IMR-90 (cell line): ENCODE measurements at regions not wholly inside any gene's neighbourhood (a gene's known extent, or its start where the extent isn't known, plus 50 kb on each side); places are given as distances from the start of the nearest gene placed in this dataset.

ENCODE experiments used
- ATAC-seq: fragments of 200-7000 bp; cut with Tn5 transposase; 2 replicates; pipeline ENCODE4 v1.9.1; 2020; ENCODE audit warnings: low read depth, mild to moderate bottlenecking, moderate library complexity
- BruUV-seq: library from RNA; stranded (reverse); fragments of 400-500 nt; replicated peaks from 2 replicates; lab custom pipeline; 2021; lab: Mats Ljungman, UMichigan
- CTCF ChIA-PET: fragments of 300-600 bp; formaldehyde crosslinking; extraction: SDS; loops from one replicate; lab custom pipeline; 2021; ENCODE audit warnings: antibody characterized with exemption; lab: Yijun Ruan, JAX
- POLR2A ChIA-PET: fragments of 300-600 bp; sonication (Branson Sonifier 250); formaldehyde crosslinking; loops from one replicate; lab custom pipeline; 2022; ENCODE audit warnings: antibody characterized with exemption; ENCODE audit not compliant: unreplicated experiment; lab: Charles Lee
- DNase-seq: peaks from one replicate; pipeline ENCODE4 v3.0.0; 2013
- H2AFZ ChIP-seq: replicated peaks from 2 replicates; pipeline ENCODE3; 2013; ENCODE audit warnings: low read length, mild to moderate bottlenecking; ENCODE audit not compliant: poor library complexity
- H2AK5ac ChIP-seq: 2 replicates; pipeline ENCODE4 v1.6.1; 2013; ENCODE audit warnings: low read depth, low read length, inconsistent platforms
- H2AK9ac ChIP-seq: replicated peaks from 2 replicates; pipeline ENCODE3; 2013; ENCODE audit warnings: mild to moderate bottlenecking, low read depth, low read length, moderate library complexity; ENCODE audit not compliant: poor library complexity
- H2BK120ac ChIP-seq: 2 replicates; pipeline ENCODE4 v1.6.1; 2013; ENCODE audit warnings: low read depth, low read length, inconsistent platforms
- H2BK15ac ChIP-seq: 3 replicates; pipeline ENCODE4 v1.6.1; 2013; ENCODE audit warnings: low read depth, low read length, inconsistent platforms
- H2BK20ac ChIP-seq: 2 replicates; pipeline ENCODE4 v1.6.1; 2013; ENCODE audit warnings: low read depth, mild to moderate bottlenecking, inconsistent platforms, low read length, moderate library complexity
- H2BK5ac ChIP-seq: 2 replicates; pipeline ENCODE4 v1.6.1; 2013; ENCODE audit warnings: mild to moderate bottlenecking, low read depth, low read length, inconsistent platforms; ENCODE audit not compliant: poor library complexity, severe bottlenecking
- H3K14ac ChIP-seq: replicated peaks from 2 replicates; pipeline ENCODE4 v1.6.1; 2013; ENCODE audit warnings: low read depth, low read length, inconsistent platforms
- H3K18ac ChIP-seq: 2 replicates; pipeline ENCODE4 v1.6.1; 2013; ENCODE audit warnings: low read depth, low read length, control low read depth
- H3K23ac ChIP-seq: 2 replicates; pipeline ENCODE4 v1.6.1; 2013; ENCODE audit warnings: low read depth, low read length, inconsistent platforms
- H3K27ac ChIP-seq: 2 replicates; pipeline ENCODE4 v1.5.1; 2013; ENCODE audit warnings: mild to moderate bottlenecking, control low read depth, low read length; ENCODE audit not compliant: insufficient read depth
- H3K27me3 ChIP-seq: 2 replicates; pipeline ENCODE4 v1.6.1; 2013; ENCODE audit warnings: low read length; ENCODE audit not compliant: control insufficient read depth, insufficient read depth
- H3K36me3 ChIP-seq: 2 replicates; pipeline ENCODE4 v1.6.1; 2013; ENCODE audit warnings: low read length, mixed read lengths; ENCODE audit not compliant: control insufficient read depth, insufficient read depth
- H3K4ac ChIP-seq: 2 replicates; pipeline ENCODE4 v1.6.1; 2013; ENCODE audit warnings: low read depth, low read length, inconsistent platforms
- H3K4me1 ChIP-seq: 2 replicates; pipeline ENCODE4 v1.6.1; 2013; ENCODE audit warnings: low read length, mixed read lengths; ENCODE audit not compliant: control insufficient read depth, insufficient read depth
- H3K4me2 ChIP-seq: 2 replicates; pipeline ENCODE4 v1.6.1; 2013; ENCODE audit warnings: low read depth, mild to moderate bottlenecking, control low read depth, low read length, moderate library complexity
- H3K4me3 ChIP-seq: 2 replicates; pipeline ENCODE4 v1.5.1; 2013; ENCODE audit warnings: low read depth, mild to moderate bottlenecking, control low read depth, low read length, moderate library complexity; ENCODE audit not compliant: insufficient read depth
- H3K56ac ChIP-seq: 2 replicates; pipeline ENCODE4 v1.6.1; 2013; ENCODE audit warnings: low read length, inconsistent platforms; ENCODE audit not compliant: insufficient read depth; ENCODE audit errors: extremely low read depth
- H3K79me1 ChIP-seq, 2 experiments: 2 replicates each; pipeline ENCODE4 v1.6.1; 2013; ENCODE audit warnings: low read length in 2 of 2, inconsistent platforms in 1 of 2, low read depth in 1 of 2
- H3K9ac ChIP-seq: 2 replicates; pipeline ENCODE4 v1.6.1; 2013; ENCODE audit warnings: low read depth, low read length, control low read depth
- H3K9me1 ChIP-seq: 2 replicates; pipeline ENCODE4 v1.6.1; 2013; ENCODE audit warnings: low read length, inconsistent platforms; ENCODE audit not compliant: insufficient read depth
- H3K9me3 ChIP-seq: 2 replicates; pipeline ENCODE4 v1.6.1; 2013; ENCODE audit warnings: low read length; ENCODE audit not compliant: control insufficient read depth, insufficient read depth
- H4K20me1 ChIP-seq: 2 replicates; pipeline ENCODE4 v1.6.1; 2013; ENCODE audit warnings: low read length, inconsistent platforms; ENCODE audit not compliant: insufficient read depth
- H4K5ac ChIP-seq: 2 replicates; pipeline ENCODE4 v1.6.1; 2013; ENCODE audit warnings: mild to moderate bottlenecking, low read depth, low read length, control low read depth
- H4K8ac ChIP-seq, 2 experiments: 2 replicates each; pipeline ENCODE4 v1.6.1; 2013; ENCODE audit warnings: low read depth in 2 of 2, low read length in 2 of 2, control low read depth in 1 of 2, inconsistent platforms in 1 of 2
- H4K91ac ChIP-seq: 2 replicates; pipeline ENCODE4 v1.6.1; 2013; ENCODE audit warnings: low read depth, low read length, inconsistent platforms; ENCODE audit not compliant: insufficient read depth
- BHLHE40 ChIP-seq: fragments of 150-350 bp; IDR thresholded peaks from 2 replicates; pipeline ENCODE4 v1.6.1; 2016; ENCODE audit warnings: mild to moderate bottlenecking, low read depth, low read length
- CEBPB ChIP-seq: IDR thresholded peaks from 2 replicates; pipeline ENCODE4 v1.6.1; 2012; ENCODE audit warnings: low read depth, low read length, improper control_type of control experiment
- CHD1 ChIP-seq: IDR thresholded peaks from 2 replicates; pipeline ENCODE4 v1.6.1; 2012; ENCODE audit warnings: low read depth, low read length, improper control_type of control experiment
- FOS ChIP-seq: fragments of 150-350 bp; IDR thresholded peaks from 2 replicates; pipeline ENCODE4 v1.6.1; 2016; ENCODE audit warnings: low read depth, low read length
- MAFK ChIP-seq: IDR thresholded peaks from 2 replicates; pipeline ENCODE4 v1.6.1; 2012; ENCODE audit warnings: low read depth, low read length, improper control_type of control experiment
- MAZ ChIP-seq: IDR thresholded peaks from 2 replicates; pipeline ENCODE4 v1.6.1; 2012; ENCODE audit warnings: low read depth, mild to moderate bottlenecking, low read length, improper control_type of control experiment, moderate library complexity, borderline replicate concordance
- MXI1 ChIP-seq: IDR thresholded peaks from 2 replicates; pipeline ENCODE4 v1.6.1; 2012; ENCODE audit warnings: low read depth, mild to moderate bottlenecking, low read length, moderate library complexity, borderline replicate concordance
- NFE2L2 ChIP-seq: fragments of 150-350 bp; IDR thresholded peaks from 2 replicates; pipeline ENCODE4 v1.6.1; 2016; ENCODE audit warnings: low read depth, mild to moderate bottlenecking, low read length
- POLR2A ChIP-seq: IDR thresholded peaks from 2 replicates; pipeline ENCODE4 v1.6.1; 2012; ENCODE audit warnings: mild to moderate bottlenecking, low read depth, low read length
- RAD21 ChIP-seq: IDR thresholded peaks from 2 replicates; pipeline ENCODE4 v1.6.1; 2012; ENCODE audit warnings: low read length, improper control_type of control experiment
- RCOR1 ChIP-seq: IDR thresholded peaks from 2 replicates; pipeline ENCODE4 v1.6.1; 2012; ENCODE audit warnings: mild to moderate bottlenecking, low read length, improper control_type of control experiment; ENCODE audit not compliant: insufficient replicate concordance
- RFX5 ChIP-seq: IDR thresholded peaks from 2 replicates; pipeline ENCODE4 v1.8.0; 2012; ENCODE audit warnings: low read depth, mild to moderate bottlenecking, low read length, moderate library complexity
- SMC3 ChIP-seq: fragments of 150-350 bp; IDR thresholded peaks from 2 replicates; pipeline ENCODE4 v1.6.1; 2016; ENCODE audit warnings: low read depth, mild to moderate bottlenecking, antibody characterized with exemption, low read length, moderate library complexity
- WGBS, 2 experiments: methylation state at CpG; one replicate each; pipeline versions ENCODE4 v1.1.5 to v1.1.7; 2013; ENCODE audit warnings: missing lambda C conversion rate in 2 of 2; ENCODE audit not compliant: insufficient read length in 1 of 2; ENCODE audit errors: extremely low coverage in 2 of 2; 5-methylcytosine and 5-hydroxymethylcytosine counted together
- dilution Hi-C: fragments of 300-500 bp; cut with HindIII; formaldehyde crosslinking; loops from one replicate; pipeline ENCODE4 v1.14.3; 2018; ENCODE audit warnings: low sequenced_read_pairs; ENCODE audit not compliant: unreplicated experiment
- in situ Hi-C: fragments of 300-500 bp; cut with MboI; formaldehyde crosslinking; loops from 3 replicates; pipeline ENCODE4 v1.14.3; 2019; ENCODE audit warnings: low sequenced_read_pairs, inconsistent platforms, mixed read lengths
- intact Hi-C: fragments of 100-400 bp; cut with micrococcal nuclease; formaldehyde crosslinking; loops from 2 replicates; pipeline ENCODE4 v1.10.0; 2022
- TF ChIP-seq, protein P1 (sequence below): fragments of 150-350 bp; IDR thresholded peaks from 2 replicates; pipeline ENCODE4 v1.6.1; 2017; ENCODE audit warnings: mild to moderate bottlenecking, antibody characterized with exemption, low read length, low read depth
- TF ChIP-seq, protein P2 (sequence below): conservative IDR thresholded peaks from 2 replicates; pipeline ENCODE4 v1.5.1; 2012; ENCODE audit warnings: mild to moderate bottlenecking, low read depth, low read length, improper control_type of control experiment
- TF ChIP-seq, protein P3 (sequence below): fragments of 150-350 bp; IDR thresholded peaks from 2 replicates; pipeline ENCODE4 v1.6.1; 2016; ENCODE audit warnings: low read depth, mild to moderate bottlenecking, low read length, moderate library complexity, borderline replicate concordance

DNA sequence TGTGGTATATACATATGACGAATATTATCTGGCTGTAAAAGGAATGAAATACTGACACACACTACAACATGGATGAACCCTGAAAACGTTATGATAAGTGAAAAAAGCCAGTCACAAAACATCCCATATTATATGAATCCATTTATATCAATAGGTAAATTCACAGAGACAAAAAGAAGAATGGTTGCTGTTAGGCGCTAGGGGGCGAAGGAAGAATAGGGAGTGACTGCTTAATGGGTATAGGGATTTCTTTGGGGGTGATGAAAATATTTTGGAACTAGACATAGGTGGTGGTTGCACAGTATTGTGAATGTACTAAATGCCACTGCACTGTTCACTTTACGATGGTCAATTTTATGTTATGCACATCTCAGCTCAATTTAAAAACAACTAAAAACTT is 96.4 kb upstream of the EGFL6 start:
- H3K4ac ChIP-seq: no peak overlapping the region
- no peak overlapping the region for H2BK5ac ChIP-seq
- 0 out of 2 replicates have a peak overlapping the region, but pooled peaks have one; percentile 29 for H3K14ac ChIP-seq
- no CpG with 5 or more reads among the region's 5 CpGs for WGBS, 2 experiments
- no peak overlapping the region for H2AFZ ChIP-seq
- no peak overlapping the region for H2BK15ac ChIP-seq
- in situ Hi-C loops: no loop called here
- H3K4me3 ChIP-seq: no peak overlapping the region
- no peak overlapping the region for H3K56ac ChIP-seq
- H4K20me1 ChIP-seq: no peaks in the 10 kb centered on the region
- no peak overlapping the region for H4K91ac ChIP-seq
- H3K36me3 ChIP-seq: no peaks in the 10 kb centered on the region
- H4K5ac ChIP-seq: peak overlapping the region; percentile 79; the same call in 1 of the 2 replicates
- no peaks in the 10 kb centered on the region for H3K27me3 ChIP-seq
- no peaks in the 10 kb centered on the region for H3K9me3 ChIP-seq
- ChIA-PET CTCF (interaction anchor here (1.0 kb wide), 1 partner anchor 173 kb away, joined by 3 read pairs; no protein-coding TSS in a partner anchor), POLR2A (interaction anchor here (0.7 to 1.0 kb wide), 3 partner anchors 15 to 1686 kb away, joined by 3 read pairs; no protein-coding TSS in a partner anchor)
- ATAC-seq: no peak
- peak overlapping the region; percentile 15 to 74; a peak in 1 of 4 replicates for H4K8ac ChIP-seq
- H3K27ac ChIP-seq: no peak overlapping the region
- H2AK5ac ChIP-seq: no peak overlapping the region
- no peak overlapping the region for H3K23ac ChIP-seq
- H3K9ac ChIP-seq: no peak overlapping the region
- DNase-seq: no peak
- peak overlapping the region; percentile 74; the same call in 1 of the 2 replicates for H3K4me2 ChIP-seq
- no peak overlapping the region for H2AK9ac ChIP-seq
- no peak for TF ChIP-seq MAZ
- TF ChIP-seq, protein P1, sequence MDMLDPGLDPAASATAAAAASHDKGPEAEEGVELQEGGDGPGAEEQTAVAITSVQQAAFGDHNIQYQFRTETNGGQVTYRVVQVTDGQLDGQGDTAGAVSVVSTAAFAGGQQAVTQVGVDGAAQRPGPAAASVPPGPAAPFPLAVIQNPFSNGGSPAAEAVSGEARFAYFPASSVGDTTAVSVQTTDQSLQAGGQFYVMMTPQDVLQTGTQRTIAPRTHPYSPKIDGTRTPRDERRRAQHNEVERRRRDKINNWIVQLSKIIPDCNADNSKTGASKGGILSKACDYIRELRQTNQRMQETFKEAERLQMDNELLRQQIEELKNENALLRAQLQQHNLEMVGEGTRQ: no peak
- no peak for TF ChIP-seq RFX5
- TF ChIP-seq CEBPB: no peak
- TF ChIP-seq CHD1: no peak
- TF ChIP-seq, protein P2, sequence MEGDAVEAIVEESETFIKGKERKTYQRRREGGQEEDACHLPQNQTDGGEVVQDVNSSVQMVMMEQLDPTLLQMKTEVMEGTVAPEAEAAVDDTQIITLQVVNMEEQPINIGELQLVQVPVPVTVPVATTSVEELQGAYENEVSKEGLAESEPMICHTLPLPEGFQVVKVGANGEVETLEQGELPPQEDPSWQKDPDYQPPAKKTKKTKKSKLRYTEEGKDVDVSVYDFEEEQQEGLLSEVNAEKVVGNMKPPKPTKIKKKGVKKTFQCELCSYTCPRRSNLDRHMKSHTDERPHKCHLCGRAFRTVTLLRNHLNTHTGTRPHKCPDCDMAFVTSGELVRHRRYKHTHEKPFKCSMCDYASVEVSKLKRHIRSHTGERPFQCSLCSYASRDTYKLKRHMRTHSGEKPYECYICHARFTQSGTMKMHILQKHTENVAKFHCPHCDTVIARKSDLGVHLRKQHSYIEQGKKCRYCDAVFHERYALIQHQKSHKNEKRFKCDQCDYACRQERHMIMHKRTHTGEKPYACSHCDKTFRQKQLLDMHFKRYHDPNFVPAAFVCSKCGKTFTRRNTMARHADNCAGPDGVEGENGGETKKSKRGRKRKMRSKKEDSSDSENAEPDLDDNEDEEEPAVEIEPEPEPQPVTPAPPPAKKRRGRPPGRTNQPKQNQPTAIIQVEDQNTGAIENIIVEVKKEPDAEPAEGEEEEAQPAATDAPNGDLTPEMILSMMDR: no peak
- no peak for TF ChIP-seq BHLHE40
- no peak for TF ChIP-seq FOS
- TF ChIP-seq, protein P3, sequence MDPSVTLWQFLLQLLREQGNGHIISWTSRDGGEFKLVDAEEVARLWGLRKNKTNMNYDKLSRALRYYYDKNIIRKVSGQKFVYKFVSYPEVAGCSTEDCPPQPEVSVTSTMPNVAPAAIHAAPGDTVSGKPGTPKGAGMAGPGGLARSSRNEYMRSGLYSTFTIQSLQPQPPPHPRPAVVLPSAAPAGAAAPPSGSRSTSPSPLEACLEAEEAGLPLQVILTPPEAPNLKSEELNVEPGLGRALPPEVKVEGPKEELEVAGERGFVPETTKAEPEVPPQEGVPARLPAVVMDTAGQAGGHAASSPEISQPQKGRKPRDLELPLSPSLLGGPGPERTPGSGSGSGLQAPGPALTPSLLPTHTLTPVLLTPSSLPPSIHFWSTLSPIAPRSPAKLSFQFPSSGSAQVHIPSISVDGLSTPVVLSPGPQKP: no peak
- TF ChIP-seq RCOR1: no peak
- TF ChIP-seq SMC3: no peak
- no peak for TF ChIP-seq RAD21
- TF ChIP-seq MXI1: no peak
- TF ChIP-seq POLR2A: no peak
- TF ChIP-seq NFE2L2: no peak
- no peak for TF ChIP-seq MAFK
- H2BK120ac ChIP-seq: peak overlapping the region; percentile 76
- H2BK20ac ChIP-seq: no peak overlapping the region
- intact Hi-C loops: loop anchor here (5.0 kb wide), 1 partner anchor 41 kb away; no protein-coding TSS in a partner anchor
- no TSS peak for BruUV-seq
- no peaks in the 10 kb centered on the region for H3K79me1 ChIP-seq
- peaks cover 7% of the 10 kb centered on the region for H3K4me1 ChIP-seq
- no peak overlapping the region; the same call in 1 of the 2 replicates for H3K18ac ChIP-seq
- no peaks in the 10 kb centered on the region for H3K9me1 ChIP-seq
- dilution Hi-C loops: no loop called here
